OCI-LY3 (cell line): ENCODE measurements at regions not wholly inside any gene's neighbourhood (a gene's known extent, or its start where the extent isn't known, plus 50 kb on each side); places are given as distances from the start of the nearest gene placed in this dataset.

ENCODE experiments used
- EZH2phosphoT487 ChIP-seq: fragments of 200-600 bp; shearing (Covaris generic); IDR thresholded peaks from 2 replicates; pipeline ENCODE4 v1.6.1; 2018; ENCODE audit warnings: antibody characterized with exemption, mixed run types, low read depth
- TF ChIP-seq, protein P1 (sequence below): fragments of 200-600, 300-600 bp; sonication (generic); IDR thresholded peaks from 2 replicates; pipeline ENCODE4 v1.5.1; 2014; ENCODE audit warnings: antibody characterized with exemption, low read length, low read depth

DNA sequence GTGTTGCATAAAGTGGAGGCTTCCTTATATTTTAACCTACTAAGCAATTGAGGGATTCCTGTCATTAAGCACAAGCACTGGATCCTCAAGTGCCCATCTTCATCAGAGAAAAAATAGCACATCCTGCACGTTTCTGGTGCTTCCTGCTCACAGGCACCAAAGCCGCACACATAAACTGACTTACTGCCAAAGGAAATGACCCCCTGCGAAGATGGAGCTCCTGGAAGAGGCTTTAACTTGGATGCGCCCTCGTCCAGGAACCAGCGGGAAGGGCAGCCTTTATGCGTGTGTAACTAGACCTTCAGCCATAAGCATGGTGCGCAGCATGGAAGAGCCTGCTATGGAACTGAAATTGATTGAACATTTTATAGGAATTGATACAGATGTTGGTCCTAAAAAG, 188.7 kb downstream of the FTCDNL1 start:
- TF ChIP-seq, protein P1, sequence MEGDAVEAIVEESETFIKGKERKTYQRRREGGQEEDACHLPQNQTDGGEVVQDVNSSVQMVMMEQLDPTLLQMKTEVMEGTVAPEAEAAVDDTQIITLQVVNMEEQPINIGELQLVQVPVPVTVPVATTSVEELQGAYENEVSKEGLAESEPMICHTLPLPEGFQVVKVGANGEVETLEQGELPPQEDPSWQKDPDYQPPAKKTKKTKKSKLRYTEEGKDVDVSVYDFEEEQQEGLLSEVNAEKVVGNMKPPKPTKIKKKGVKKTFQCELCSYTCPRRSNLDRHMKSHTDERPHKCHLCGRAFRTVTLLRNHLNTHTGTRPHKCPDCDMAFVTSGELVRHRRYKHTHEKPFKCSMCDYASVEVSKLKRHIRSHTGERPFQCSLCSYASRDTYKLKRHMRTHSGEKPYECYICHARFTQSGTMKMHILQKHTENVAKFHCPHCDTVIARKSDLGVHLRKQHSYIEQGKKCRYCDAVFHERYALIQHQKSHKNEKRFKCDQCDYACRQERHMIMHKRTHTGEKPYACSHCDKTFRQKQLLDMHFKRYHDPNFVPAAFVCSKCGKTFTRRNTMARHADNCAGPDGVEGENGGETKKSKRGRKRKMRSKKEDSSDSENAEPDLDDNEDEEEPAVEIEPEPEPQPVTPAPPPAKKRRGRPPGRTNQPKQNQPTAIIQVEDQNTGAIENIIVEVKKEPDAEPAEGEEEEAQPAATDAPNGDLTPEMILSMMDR: no peak
- no peak for TF ChIP-seq EZH2phosphoT487
